ENCODE measurements at regions not wholly inside any gene's neighbourhood (a gene's known extent, or its start where the extent isn't known, plus 50 kb on each side); places are given as distances from the start of the nearest gene placed in this dataset.
A peak's percentile ranks its signal among the peaks of the same experiment; 100 is the strongest.

GRCh38 chr2:128369602-128370467, 51.2 kb upstream of the HS6ST1 start:
- no TSS peak for BruUV-seq (replicated peaks)
- intact Hi-C loops (cut with micrococcal nuclease): no loop called here

More at GRCh38 chr2:128369602-128370467, 51.2 kb upstream of the HS6ST1 start:
- ATAC-seq (no peak), DNase-seq (ENCODE audit: extremely low read depth in 1 of 4, low spot score in 3 of 4) (no peak), FAIRE-seq (no peak)
- in situ Hi-C loops (cut with MboI): no loop called here
- H2AFZ ChIP-seq (ENCODE audit: low read depth, low read length): no peak overlapping the region
- CTCF ChIA-PET (ENCODE audit: low intra/inter-chr PET ratio): no interaction called here
- H3K27me3 ChIP-seq (ENCODE audit: control insufficient read depth in 2 of 2, insufficient read depth in 2 of 2, low read length in 2 of 2): peaks cover 13 to 83% of the 10 kb centered on the region in 2 experiments
- H3K4me1 ChIP-seq (replicated peaks in 1 of 2; ENCODE audit: control insufficient read depth in 2 of 2, insufficient read depth in 2 of 2, low read length in 2 of 2): no peaks in the 10 kb centered on the region
- H3K4me3 ChIP-seq: no peak overlapping the region
- H3K9ac ChIP-seq (ENCODE audit: insufficient read depth in 1 of 2, low read depth in 2 of 2, low read length in 2 of 2): no peak overlapping the region
- H4K20me1 ChIP-seq (replicated peaks; ENCODE audit: control insufficient read depth, insufficient read depth, low read length): 0 out of 2 replicates have a peak, but pooled peaks cover 3% of the 10 kb centered on the region
- no peak overlapping the region for H3K4me2 ChIP-seq (ENCODE audit: insufficient read depth, low read length)
- POLR2A ChIA-PET: no interaction called here
- H3K9me1 ChIP-seq (ENCODE audit: control insufficient read depth, insufficient read depth, low read length): no peaks in the 10 kb centered on the region
- H3K36me3 ChIP-seq (ENCODE audit: control insufficient read depth, insufficient read depth, low read length): no peaks in the 10 kb centered on the region
- 3% methylated on average over 17 of the region's 17 CpGs for WGBS (ENCODE audit: insufficient coverage, low coverage, missing lambda C conversion rate)
- TF ChIP-seq ZNF75A (CRISPR knock-in tag; IDR thresholded peaks at IDR 0.05) (peak; percentile 87), ZFX (CRISPR knock-in tag; IDR thresholded peaks at IDR 0.05) (no peak), ID3 (CRISPR knock-in tag; IDR thresholded peaks at IDR 0.05) (no peak), ID3 (tag; IDR thresholded peaks at IDR 0.05) (no peak), DMBX1 (CRISPR knock-in tag; IDR thresholded peaks at IDR 0.05; ENCODE audit: borderline replicate concordance) (no peak), ESRRA (IDR thresholded peaks at IDR 0.05; ENCODE audit: borderline replicate concordance, low read depth) (peak; percentile 23; the same call in 1 of the 2 replicates), ZNF699 (CRISPR knock-in tag; IDR thresholded peaks at IDR 0.05; ENCODE audit: insufficient replicate concordance) (no peak), ZNF780A (CRISPR knock-in tag; IDR thresholded peaks at IDR 0.05) (no peak), DLX4 (CRISPR knock-in tag; IDR thresholded peaks at IDR 0.05) (no peak), ZZZ3 (IDR thresholded peaks at IDR 0.05) (no peak), CBX1 (IDR thresholded peaks at IDR 0.05; ENCODE audit: low read depth) (no peak), POU5F1 (IDR thresholded peaks at IDR 0.05; ENCODE audit: borderline replicate concordance, low read depth, low read length, partially characterized antibody) (no peak)
- H3K79me2 ChIP-seq (ENCODE audit: control insufficient read depth, insufficient read depth, low read length): no peaks in the 10 kb centered on the region
- H3K27ac ChIP-seq (ENCODE audit: extremely low read depth, low read depth, low read length): no peak overlapping the region
- H3K9me3 ChIP-seq (replicated peaks; ENCODE audit: control insufficient read depth, insufficient read depth, low read depth, low read length): no peaks in the 10 kb centered on the region
